NCI-H2081 (cell line): ENCODE measurements at regions not wholly inside any gene's neighbourhood (a gene's known extent, or its start where the extent isn't known, plus 50 kb on each side); places are given as distances from the start of the nearest gene placed in this dataset.
"Not testable (repeated sequence)": the region's sequence is repeated elsewhere in the genome, so short reads cannot be mapped to it uniquely, and the experiment has no call there.

Source experiments
- DNase-seq, 2 experiments: peaks; one replicate each; lab custom pipeline; 2025; lab: John Stamatoyannopoulos, UW

DNA sequence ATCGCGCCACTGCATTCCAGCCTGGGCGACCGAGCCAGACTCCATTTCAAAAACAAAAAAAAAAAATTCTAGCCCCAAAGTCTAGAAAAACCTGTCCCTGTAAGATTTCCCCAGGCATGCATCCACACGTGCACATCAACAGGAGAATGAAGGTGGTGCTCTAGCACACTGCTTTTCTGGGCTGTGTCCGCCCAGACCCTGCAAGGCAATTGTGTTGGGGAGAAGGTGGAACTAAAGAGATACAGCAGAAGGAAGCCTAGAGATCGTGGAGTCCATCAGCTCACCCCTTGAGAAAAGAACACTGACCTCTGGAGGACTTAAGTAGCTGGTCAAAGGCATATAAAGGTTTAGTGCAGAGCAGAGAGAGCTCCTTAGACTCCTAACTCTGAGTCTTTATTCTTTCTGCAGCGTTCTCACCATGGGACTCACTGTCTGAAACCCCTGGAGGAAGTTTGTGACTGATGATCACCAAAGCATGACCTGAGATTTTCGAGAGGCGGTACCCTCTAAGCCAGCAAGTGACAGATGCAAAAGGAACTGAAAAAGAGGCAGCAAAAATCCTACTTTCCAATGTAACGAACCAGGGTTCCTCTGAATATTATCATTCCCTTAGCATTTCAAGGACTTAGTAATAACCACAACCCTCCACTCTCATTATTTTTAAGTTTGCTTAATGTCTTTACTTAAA lies 179.8 kb downstream of the MEX3B start:
- DNase-seq = no peak

DNA sequence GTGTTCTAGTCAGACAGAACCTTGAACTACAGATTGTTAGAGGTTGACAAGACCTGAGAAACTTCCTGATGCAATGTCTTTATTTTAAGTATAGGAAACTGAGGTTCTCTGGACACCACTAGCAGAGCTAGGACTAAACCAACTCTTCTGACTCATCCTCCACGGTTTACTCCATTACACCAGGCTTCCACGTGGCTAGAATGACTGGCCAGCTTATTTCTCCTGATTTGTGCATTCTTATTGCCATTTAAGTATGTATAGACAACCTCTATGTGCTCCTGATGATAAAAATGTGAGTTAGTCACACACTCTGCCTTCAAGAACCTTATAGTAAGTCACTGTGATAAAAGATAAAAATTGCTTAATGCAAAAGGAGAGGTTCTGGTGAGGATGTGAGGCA lies 182.7 kb downstream of the MEX3B start:
- DNase-seq = no peak

DNA sequence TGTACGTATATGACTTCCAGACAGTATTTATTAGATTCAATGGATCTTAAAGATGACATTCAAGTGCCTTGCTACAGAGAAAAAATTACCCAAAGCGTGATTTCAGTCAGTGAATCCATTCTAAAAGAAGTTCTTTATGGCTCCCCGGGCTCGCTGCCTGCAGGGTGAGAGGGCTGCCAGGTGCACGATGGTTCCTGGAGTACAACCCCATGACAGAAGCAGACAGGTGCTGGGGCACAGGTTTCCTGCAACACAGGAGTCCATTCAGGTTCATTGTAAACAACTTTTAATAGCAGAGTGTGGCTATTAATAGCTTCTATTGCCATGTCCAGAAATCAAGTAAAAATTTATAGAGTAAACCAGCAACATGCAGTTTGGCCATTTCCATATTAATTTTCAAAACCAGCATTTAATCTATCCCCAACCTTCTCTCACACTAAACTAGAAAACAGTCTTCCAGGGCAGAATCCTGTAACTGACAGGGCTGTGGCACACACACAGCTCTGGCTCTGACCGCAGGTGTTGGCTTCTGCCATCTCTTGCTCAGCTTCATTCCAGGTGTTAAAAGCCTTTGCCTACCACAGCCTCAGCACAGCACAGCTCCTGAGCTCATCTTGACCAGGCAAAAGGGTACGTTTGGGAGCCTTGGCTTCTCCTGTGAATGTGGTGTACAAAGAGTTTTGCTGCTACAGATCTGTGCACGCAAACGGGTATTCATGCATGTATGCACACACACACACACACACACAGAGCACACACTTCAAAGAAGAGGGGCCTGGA lies 185.9 kb downstream of the MEX3B start:
- peak; percentile 68 to 89 for DNase-seq

DNA sequence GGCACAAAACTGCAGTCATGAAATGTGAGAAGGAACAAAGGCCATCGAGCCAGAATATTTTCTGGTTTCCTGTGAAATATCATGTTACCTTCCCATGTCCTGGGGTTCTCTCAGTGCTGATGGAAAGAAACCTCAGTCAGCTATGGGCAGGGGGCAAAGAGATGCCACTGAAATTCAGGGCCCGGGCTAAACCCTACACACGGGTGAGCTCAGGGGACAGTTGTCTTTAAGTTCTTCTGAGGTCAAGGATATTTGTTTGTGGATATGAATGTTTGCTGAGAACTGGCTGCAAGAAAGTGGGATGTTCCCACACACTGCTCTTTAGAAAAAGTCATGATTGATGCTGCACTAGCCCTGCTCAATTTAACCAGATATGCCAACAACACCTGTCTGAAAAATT lies 187.2 kb downstream of the MEX3B start:
- peak in 1 of 2 experiments; percentile 9 for DNase-seq

DNA sequence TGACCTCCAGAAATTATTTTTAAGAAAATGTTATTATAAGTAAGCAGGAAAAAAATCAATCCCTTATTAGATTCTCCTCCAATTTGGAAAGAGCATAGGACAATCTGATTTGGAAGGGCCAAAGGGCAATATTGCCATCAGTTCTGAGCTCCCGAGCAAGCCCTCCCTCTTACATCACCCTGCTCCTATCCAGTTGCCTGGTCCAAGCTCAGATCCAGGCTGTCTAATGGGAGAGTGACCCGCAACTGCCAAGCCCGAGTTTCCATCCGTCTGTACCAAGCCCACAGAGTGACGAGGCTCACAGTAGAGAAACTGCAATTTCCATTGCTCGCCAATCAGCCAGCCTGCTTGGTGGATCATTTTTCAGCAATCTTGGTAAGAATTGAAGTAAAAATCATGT lies 187.7 kb downstream of the MEX3B start:
- DNase-seq = no peak

DNA sequence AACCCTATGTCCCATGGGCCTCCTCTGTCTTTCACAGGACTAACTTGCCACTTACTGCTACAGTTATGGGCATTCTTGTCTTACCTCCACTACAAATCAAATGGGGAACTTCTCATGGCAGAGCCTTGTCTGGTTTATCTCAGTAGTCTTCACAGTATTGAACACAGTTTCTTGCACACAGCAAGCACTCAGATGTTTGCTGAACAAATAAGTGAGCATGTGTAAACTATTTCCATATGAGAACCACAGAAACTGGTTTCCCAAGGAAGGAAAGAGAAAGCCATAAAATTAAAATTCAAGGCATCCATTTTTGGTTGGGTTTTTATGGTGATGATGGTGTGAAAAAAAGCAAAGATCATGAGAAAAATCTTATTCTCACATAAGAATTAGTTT lies 189.2 kb downstream of the MEX3B start:
- DNase-seq = no peak

DNA sequence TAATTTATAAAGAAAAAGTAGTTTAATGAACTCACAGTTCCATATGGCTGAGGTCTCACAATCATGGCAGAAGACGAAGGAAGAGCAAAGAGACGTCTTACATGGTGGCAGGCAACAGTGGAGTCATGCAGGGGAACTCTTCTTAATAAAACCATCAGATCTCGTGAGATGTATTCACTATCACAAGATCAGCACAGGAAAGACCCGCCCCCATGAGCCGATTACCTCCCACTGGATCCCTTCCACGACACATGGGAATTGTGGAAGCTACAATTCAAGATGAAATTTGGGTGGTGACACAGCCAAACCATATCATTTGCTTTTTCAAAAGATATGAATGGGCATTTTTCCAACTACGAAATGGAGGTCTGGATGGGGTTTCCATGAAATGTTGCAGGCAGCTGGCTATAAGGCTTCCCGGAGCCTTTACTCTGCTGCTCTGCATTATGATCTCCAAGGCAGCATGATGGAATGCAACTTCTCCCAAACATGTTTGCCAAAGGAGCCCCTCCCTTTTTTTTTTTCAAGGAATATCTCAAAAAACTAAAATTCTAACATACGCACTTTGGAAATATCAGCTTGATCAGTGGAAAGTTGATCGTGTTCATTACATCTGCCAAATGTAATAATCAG lies 189.7 kb downstream of the MEX3B start:
- DNase-seq = no peak

DNA sequence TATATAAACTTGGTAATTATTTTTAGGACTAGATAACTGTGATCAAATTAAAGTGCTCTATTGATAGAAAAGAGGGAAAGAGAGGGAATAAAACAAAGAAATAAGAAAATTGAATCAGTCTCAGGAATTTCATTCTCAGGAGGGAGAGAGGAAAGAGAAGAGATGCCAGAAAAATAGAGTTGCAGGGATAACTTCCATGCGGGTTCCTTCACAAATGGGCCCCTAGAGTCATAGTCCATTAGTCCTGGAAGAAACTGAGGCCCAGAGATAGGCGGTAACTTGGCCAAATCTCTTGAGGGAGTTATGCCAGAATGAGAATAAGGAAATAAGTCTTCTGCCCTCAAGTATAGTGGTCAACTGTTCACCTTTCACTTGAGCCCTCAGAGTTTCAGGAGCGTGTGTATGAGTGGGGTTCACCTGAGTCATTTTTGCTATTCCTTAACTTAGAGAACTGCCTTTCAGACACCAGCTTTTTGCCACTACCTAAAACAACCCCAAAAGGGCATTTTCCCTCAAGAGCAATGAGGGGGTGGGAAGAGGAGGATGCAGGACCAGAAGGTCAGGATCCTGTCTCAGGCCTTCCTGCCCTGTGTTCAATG lies 192.6 kb downstream of the MEX3B start:
- DNase-seq = no peak

DNA sequence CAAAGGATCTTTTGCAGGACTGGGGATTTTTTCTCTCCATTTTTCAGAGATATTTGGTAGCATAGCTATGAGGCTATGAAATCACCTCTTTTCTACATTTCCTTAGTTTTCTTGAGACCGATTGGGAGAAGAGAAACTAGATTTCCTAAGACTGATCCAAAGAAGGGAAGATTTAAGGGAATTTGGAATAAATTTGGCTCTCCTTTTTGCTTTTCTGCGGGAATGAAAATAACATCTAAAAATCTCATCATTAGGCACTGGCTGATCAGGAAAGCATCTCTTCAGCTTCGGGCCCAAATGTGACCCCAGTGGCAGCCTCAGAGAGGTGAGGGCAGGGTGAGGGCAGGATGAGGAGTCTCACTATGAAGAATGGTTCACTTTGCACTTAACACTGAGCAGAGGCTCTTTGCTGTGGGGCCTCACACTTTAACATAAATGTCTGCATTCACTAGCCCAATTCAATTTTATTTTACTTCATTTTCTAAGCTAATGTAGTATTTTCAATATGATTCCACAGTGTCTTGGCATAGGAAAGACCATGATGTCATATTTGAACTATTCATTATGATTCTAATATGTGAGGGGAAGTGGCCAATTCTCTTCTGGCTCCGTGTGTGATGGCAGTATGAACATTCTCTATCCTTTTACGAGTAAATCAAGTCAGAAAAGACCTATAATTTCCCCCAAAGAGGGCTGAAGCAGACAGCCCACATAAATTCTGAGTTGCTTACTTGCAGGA lies 193.2 kb downstream of the MEX3B start:
- DNase-seq = no peak

DNA sequence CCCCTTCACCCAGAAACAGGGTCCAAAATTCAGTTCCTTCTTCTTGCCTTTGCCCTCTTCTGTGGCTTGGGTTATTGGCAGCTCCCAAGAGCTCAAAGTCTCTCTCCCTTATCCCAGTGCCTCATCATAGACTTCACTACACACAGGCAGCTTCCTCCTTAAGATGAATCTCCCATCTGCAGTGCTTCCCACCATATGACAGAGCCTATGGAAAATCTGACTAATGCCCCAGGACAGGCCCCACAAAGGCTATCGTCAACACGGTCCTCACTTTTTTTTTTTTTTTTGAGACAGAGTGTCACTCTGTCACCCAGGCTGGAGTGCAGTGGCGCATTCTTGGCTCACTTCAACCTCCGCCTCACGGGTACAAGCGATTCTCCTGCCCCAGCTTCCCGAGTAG lies 194.1 kb downstream of the MEX3B start:
- DNase-seq = no peak

DNA sequence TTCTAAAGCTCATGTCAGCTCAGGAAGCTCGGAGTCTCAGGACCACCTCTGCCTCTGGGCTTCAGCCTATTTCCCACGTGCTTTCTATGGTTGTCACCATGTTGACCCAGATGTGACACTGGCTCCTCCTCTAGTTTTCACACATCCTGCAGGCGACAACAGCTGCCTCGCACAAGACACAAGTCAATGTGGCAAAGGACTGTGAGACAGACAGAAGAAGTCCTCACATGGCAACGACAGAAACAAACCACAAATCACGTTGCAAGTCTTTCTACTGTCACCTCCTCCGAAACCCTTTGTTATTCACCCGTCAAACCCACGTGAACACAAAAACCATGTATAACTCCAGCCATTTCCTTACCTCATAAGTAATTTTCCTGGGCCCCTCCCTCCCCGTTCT lies 194.5 kb downstream of the MEX3B start:
- DNase-seq = no peak

DNA sequence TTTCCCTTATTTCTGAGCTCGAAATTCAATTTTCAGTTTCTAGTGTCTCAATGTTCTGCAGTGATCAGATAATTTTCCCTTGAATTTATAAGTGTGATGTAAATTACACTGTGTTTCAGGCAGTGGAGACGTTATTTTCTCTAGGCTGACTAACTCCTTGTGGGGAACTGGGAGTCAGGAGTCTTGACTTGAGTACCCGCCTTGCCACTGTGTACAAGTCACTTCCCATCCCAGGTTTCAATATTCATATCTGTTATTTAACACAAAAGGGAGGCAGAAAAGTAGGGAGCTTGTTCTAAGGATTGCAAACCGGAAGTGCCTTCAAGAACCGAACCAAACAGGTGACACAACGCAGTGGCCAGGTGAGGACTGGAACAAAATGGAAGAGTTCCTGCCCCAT lies 196.5 kb downstream of the MEX3B start:
- DNase-seq = no peak

DNA sequence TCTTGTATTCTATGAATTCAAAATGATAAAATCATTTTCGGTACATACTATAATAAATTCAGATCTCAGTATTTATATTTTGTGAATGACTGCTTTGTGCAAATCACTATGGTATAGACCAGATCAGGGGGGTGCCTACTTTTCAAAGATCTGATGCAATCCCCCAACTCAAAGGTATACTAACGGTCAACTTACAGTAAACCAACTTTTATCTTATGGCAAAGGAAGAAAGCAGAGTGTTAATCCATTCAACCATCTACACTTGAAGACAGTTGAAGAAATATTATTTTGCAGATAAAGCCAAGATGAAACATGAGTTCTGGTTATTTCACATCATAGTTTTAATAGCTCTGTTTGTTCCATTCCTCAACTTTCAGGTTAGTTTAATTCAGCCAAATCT lies 197.1 kb downstream of the MEX3B start:
- DNase-seq = no peak

DNA sequence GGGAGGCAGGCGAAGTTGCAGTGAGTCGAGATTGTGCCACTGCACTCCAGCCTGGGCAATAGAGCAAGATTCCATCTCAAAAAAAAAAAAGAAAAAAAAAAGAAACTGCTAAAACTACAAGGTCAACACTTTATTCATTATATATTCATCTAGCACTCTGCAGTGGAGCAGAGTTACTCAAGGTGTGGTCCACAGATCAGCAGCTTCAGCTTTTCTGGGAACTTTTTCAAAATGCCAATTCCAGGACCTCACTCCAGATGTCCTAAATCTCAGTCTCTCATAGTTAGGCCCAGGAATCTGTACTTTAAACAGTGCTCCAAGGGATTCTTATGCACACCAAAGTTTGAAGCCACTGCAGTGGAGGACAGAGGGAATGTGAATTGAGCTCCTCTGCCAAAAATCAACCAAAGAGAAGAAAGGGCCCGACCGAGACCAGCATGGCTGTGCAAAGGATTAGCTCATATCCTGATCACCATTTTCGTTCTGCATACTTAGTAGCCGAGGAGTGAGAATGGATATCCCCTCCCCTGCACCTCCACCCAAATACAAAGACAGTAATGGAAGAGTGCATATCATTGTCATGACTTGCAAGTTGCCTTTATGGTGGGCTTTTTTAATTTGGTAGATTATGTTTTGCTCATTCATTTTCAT lies 201.9 kb downstream of the MEX3B start:
- no peak for DNase-seq

DNA sequence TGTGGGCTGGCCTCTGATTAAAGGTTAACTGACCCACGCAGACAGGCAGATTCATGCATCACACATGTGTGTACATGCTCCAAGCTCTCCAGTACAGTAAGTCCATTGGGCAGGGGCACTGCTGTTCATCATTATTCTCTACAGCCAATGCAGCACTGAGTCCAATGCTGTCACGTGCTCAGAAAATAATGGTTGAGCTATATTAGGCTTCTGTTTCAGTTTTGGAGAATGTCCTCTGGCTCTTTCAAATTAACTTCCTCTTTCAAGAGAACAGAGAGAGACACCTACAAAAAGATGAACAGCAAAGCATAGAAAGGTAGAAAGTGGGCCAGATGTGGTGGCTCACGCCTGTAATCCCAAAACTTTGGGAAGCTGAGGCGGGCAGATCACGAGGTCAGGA lies 202.6 kb downstream of the MEX3B start:
- DNase-seq = no peak

DNA sequence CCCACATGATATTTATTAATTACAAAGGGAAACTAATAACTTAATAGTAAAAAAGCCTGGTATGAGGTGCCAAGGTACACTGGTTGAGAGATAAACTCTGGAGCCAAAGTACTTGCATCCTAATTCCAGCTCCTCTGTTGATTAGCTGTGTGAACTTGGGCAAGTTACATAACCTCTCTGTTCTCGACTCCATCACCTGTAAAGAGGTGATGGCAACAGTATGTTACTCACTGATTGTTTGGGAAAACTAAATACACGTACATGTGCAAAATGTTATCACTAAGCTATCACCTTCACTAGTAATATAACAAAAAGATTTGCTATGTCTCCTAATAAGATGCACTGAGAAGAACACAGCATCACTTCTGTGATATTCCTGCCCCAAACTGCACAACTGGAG lies 206.4 kb downstream of the MEX3B start:
- DNase-seq = no peak

DNA sequence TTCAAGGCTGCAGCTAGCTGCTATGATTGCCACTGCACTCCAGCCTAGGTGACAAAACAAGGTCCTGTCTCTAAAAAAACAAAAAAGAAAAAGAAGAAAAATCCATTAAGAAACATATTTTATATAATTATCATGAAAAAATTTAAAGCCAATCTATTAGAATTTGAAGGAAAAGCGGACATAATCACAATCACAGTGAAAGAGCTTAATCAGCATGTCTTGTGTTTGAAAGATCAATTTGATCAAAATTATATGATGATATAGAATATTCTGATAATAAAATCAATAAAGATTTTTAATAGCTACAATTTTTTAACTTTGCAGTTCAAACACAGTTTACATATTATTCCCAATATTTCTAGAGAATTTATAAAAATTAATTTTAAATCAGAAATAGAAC lies 210.1 kb downstream of the MEX3B start:
- no peak for DNase-seq

DNA sequence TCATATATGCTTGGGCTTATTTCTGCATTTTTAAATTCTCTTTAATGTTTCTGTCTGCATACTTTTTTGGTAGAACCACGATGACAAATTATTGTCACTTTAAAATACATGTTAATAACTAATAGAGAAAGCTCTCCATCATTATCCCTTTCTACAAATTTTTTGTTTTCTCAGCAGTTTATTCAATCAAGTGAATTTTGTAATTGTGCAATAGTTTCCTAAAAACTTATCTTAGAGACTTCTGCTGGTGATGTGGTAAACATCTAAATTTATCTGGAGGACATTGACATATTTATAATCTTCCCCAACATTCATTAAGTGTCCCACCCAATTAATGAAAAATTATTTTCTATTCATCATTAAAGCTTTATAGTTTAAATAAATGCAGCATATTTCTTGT lies 215.3 kb downstream of the MEX3B start:
- DNase-seq = no peak

DNA sequence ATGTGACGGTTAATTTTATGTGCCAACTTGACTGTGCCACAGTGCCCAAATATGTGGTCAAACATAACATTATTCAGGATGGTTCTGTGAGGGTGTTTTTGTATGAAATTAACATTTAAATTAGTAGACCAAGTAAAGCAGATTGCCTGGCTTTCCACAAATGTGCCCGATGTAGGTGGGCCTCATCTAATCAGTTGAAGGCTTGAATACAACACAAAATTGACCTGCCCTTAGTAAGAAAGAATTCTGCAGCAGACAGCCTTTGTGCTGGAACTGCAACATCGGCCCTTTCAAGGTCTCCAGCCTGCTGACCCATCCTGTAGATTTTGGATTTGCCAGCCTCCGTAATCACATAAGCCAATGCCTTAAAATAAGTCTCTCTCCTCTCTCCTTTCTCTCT lies 215.9 kb downstream of the MEX3B start:
- DNase-seq = no peak

DNA sequence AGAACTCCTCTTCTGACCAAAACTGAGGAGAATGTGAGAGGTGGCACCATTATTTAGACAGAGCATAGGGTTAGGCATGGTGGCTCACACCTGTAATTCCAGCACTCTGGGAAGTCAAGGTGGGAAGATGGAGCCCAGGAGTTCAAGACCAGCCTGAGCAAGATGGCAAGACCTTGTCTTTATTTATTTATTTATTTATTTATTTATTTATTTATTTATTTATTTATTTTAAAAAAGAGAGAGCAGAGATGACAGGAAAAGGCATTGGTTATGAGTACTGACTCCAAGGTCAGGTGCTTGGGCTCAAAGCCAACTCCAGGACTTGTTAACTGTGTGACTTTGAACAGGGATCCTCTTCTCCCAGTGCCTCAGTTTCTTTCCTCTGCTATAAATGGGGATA lies 217.7 kb downstream of the MEX3B start:
- no peak for DNase-seq

DNA sequence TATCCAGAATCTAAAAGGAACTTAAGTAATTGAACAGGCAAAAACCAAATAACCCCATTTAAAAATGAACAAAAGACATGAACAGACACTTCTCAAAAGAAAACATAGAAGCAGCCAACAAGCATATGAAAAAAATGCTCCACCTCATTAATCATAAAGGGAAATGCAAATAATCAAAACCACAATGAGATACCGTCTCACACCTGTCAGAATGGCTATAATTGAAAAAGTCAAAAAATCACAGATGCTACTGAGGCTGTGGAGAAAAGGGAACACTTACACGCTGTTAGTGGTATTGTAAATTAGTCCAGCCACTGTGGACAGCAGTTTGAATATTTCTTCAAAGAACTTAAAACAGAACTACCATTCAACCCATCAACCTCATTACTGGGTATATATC lies 220.7 kb downstream of the MEX3B start:
- DNase-seq = peak in 1 of 2 experiments; percentile 21

DNA sequence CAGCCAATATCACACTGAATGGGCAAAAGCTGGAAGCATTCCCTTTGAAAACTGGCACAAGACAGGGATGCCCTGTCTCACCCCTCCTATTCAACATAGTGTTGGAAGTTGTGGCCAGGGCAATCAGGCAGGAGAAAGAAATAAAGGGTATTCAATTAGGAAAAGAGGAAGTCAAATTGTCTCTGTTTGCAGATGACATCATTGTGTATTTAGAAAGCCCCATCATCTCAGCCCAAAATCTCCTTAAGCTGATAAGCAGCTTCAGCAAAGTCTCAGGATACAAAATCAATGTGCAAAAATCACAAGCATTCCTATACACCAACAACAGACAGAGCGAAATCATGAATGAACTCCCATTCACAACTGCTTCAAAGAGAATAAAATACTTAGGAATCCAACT lies 223.2 kb downstream of the MEX3B start:
- DNase-seq = not testable (repeated sequence)
